Left renal cortex interstitium (tissue), 4 donors: ENCODE measurements at regions not wholly inside any gene's neighbourhood (a gene's known extent, or its start where the extent isn't known, plus 50 kb on each side); places are given as distances from the start of the nearest gene placed in this dataset.
A peak's percentile ranks its signal among the peaks of the same experiment; 100 is the strongest.
"Not testable (repeated sequence)": the region's sequence is repeated elsewhere in the genome, so short reads cannot be mapped to it uniquely, and the experiment has no call there.

ENCODE experiments used
- DNase-seq, 4 donors: peaks; one replicate each; pipeline ENCODE4 v3.0.0-alpha.2; 2013; ENCODE audit warnings: low read depth in 4 of 4, low spot score in 2 of 4, missing footprints in 1 of 4

DNA sequence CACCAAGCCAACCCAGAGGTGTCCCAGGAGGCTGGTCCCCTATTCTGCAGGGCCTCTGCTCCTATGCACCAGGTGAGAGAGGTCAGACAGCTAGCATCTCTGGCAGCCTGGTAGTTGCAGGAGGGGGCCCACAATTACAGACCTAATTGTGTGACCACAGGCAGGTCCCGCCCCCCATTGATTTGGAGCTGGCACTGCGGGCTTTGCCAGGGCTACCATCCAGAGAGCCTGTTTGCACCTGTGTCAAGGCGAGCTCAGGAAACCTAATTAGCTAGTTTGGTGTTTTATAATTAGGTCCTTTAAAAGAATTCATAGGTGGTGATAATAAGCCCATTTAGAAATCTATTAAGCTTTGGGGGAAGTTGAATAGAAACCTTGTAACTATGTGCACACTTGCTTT, 90.2 kb downstream of the MRM1 start:
- DNase-seq = no peak

DNA sequence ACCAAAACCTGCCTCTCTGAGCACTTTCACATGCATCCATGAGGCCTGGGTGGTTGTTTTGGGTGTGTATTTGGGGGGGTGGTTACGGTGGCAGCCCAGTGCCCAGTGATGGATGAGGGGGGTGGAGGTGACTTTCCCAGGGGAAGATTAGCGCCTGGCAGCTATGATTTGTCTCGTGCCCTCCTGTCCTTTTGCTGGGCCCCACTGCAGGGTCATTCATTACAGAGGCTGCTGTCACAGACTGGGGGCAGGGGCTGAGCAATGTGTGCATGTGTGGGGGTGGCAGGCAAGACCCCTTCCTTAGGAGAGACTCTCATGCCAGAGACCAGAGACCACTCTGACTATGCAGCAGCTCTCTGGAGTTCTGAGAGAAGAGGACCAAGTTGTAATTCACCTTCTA, 93.7 kb downstream of the MRM1 start:
- DNase-seq = no peak

DNA sequence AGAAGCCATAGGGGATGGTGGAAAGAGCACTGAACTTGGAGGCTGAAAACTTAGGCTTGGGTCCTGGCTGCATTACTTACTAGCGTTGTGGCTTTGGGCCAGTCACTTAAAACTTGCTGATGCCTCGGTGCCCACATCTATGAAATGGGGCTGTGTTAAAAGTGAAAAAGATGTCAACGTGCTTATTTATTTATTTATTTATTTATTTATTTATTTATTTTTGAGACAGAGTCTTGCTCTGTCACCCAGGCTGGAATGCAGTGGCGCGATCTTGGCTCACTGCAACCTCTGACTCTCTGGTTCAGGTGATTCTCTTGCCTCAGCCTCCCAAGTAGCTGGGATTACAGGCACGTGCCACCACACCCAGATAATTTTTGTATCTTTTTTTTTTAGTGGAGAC, 94.3 kb downstream of the MRM1 start:
- DNase-seq = not testable (repeated sequence)

DNA sequence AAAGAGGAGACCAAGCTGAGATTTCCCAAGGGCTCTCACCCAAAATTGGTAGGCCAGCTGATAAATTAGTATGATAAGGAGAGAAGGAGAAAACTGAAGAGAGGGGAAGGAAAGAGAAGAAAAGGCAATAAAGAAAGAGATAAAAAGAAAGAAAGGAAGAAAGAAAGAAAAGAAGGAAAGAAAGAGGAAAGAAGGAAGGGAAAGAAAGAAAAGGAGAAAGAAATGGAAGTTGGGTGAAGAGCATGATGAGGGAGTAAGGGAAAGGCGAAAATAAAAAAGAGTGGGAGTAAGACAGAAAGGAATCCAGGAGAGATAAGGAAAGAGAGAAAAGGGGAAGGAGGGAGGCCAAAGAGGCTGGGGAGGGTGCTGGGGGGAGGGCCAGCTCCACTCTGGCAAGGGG, 95.4 kb downstream of the MRM1 start:
- no peak for DNase-seq

DNA sequence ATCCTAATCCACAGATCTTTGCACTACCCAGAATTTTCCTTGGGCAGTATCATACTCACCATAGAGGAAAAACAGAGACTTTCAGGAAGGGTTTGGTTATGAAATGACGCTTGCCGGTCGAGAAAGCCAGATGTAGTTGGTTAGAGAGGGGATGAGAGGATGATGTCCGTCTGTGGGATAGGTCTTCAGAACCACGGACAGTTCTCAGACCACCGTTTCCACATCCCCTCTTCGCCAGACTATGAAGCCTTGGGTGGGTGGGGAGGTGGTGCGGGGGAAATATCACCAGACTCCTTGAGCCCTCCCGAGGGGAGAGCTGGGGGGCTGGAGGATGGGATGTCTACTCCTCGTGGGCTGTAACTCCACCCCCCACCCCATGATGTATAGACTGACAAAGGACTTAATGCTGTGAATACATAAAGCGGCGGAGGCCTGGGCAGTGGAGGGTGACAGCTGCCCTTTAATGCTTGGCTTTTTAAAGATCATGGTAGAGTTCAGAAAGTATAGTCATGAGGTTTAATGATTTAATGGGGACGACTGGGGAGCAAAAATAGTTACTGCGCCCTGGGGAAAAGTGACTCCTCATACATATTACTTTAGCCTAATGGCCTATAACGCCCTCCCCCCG, 96.6 kb downstream of the MRM1 start:
- peak in 1 of 4 donors; percentile 19 for DNase-seq

DNA sequence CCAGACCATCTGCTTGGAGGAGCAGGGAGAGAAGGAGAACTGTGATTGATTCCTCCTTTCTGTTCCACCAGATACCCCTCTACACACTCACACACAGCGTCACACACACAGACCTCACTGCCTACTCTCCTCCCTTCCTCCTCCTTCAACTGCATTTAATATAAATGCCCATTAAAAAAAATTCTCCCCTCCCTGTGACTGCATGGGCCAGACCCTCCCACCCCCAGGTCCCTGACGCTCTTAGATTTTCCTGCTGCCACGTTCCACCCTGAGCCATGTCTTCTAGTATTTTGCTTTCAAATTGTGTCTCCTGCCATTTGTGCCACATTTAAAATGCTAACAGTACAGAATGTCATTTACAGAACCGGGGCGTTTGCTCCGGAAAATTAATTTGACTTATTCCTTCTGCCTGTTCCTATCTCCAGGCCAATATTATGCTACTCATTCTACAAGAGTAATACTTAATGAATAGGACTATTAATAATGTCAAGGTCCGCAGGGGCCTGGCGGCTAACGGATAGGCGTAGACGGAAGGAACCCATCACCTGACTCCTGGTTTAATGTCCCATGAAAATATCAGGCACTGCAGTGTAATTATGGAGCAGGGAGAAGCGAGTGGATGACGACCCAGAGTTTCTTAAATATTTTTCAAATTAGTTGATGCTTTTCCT, 100.2 kb downstream of the MRM1 start:
- no peak for DNase-seq

DNA sequence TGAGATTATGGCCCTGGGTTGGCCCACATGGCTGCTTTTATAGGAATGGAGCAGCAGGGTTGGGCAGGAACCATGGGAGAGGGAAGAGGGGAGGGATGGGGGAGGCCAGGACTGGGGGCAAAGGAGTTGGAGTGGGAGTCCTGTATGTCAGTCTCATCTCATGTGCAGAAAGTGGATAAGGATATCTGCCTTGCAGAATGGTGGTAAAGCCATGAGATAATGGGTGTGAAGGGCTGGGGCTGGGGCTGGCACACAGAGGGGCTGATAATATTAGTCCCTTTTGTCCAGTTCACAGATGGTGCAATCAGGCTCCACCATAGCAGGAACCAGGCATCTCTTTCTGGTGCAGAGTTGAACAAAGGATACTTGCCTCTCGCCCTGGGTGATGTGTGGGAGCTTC, 101.3 kb downstream of the MRM1 start:
- no peak for DNase-seq

DNA sequence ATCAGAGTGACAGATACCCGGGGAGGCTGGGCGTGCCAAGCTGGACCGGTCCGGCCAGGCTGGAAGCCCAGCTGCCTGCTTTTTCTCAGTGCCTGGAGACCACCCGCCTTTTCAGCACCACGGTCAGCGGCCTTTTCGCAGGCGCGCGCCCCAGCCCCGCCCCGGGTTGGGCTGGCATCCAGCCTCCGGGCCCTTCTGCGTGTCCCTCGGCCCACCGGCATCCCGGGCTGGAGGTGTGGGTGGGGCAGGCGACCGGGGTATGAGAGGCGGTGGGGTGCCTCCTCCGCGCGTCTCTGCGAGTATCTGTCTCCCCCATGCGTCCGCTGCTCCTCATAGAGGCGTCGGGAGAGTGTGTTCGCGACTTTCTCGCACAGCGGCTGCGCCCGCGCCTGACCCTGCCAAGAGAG, 102.5 kb downstream of the MRM1 start:
- peak in 3 of 4 donors; percentile 48 to 64 (median 51) for DNase-seq

DNA sequence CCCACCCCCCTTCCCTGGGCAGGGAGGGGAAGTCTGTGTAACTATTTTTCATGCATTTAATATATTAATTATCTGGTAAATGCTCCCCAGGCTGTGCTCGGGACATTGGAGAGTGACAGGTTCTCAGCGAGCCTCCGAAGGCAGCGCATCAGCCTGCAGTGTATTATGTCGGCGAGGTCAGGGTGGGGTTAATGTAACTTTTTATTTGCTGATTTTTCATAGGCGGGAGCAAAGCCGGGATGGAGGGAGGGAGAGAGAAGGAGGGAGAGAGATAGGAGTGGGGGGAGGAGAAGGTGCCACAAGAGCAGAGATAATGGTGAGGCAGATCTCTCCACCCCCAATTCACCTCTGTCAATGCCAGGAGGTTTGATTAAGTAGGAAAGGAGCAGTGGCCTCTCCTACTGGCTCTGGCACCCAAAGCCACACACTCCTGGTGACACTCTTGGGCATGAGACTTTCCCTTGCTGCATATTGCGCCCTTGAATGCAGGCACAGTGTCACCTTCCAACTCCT, 104.0 kb downstream of the MRM1 start:
- no peak for DNase-seq

DNA sequence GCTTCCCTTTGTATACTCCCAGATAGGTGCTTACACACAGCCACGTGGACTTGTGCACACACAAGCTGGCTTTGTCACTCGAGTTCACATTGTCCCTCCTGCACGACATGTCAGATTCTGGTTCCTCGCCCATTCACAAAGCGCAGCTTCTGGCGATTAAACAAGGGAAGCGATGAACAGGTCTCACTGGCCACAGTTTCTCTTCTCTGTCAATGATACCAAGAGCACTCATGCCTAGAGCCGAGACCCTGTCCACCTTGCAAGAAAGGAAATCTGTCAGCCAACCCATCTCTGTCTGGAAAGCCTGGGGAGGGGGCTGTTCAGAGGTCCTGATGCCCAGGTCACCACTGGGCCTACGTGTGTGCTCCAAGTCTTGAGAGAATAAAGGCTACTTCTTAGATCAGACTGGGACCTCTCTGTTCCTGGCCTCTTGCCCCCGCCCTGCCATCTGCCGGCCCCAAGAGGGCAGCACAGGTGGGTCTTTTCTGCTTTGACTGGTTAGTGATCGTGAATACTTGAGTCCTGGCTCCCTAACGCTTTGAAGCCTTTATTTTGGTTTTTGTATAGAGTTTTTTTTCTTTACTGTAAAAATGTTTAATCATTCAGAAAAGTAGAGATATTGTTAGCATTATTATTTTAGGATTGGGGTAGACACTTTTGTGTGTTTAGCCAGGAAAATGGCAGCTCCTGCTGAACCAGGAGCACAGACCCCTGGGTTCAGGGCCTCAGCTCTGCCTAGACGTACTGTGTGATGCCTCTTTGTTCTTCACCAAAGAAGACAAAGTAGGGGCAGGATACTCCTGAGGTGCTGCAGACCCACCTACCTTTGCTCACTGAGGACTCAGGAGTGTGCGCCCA, 104.7 kb downstream of the MRM1 start:
- DNase-seq = no peak

DNA sequence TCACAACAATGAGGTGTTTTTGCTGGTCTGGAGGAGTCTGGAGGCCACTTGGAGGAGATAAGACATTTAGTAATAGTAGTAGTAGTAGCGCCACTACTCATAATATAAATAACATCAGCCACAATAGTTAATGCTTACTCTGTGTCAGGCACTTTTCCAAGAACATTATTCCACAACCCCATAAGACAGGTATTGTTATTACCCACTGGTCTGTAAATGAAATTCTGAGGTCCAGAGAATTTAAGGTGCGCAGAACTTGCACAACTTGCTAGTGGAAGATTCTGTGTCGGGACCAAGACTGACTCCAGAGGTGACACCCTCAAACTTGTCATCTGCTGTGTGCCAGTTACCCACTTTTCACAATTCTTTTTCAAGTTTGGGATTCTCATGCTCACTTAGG, 106.5 kb downstream of the MRM1 start:
- DNase-seq = no peak

DNA sequence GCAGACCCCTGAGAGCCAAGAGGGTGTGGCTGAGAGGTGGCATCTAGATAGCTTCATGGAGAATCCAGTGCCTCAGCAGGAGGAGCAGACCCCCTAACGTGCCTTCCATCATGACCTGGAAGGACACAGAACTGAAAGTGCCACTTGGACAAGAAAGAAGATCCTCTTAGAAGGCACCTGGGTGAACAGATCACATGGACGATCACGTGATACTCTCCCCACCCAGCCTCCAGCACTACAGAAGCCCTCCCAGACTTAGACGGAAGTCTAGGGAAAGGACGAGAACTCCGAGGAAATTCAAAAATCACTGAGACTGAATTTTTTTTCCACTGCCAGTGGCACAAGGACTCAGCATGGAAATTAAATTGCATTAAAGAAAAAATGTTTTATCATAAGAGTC, 113.4 kb downstream of the MRM1 start:
- no peak for DNase-seq

DNA sequence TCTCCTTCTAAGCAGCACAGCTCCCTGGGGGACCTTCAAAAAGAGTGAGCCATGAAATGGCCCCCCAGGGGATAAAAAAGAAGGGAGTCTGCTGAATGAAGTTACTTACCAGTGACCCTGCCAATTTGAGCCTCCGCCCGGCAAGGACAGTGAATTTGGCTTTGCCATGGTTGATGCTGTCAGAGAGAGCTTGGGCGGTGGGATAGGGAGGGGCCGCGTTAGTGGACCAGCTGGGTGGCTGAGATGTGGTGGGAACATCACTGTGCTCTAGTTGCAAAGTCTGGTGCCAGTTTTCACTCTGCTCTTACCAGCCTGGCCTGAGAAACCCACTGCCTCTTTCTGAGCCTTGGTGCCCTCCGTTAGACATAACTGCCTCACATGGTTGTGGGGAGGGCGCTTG, 114.6 kb downstream of the MRM1 start:
- no peak for DNase-seq

DNA sequence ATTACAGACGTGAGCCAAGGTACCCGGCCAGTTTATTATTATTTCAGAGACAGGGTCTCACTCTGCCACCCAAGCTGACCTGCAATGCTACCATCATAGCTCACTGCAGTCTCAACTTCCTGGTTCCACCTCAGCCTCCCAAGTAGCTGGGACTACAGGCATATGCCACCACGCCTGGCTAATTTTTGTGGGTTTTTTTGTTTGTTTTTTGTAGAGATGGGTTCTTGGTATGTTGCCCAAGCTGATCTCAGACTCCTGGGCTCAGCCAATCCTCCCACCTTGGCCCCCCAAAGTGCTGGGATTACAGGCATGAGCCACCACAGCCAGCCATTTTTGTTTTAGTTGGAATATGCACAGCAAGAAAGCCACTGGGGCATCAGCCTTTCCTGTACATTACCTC, 115.7 kb downstream of the MRM1 start:
- no peak for DNase-seq

DNA sequence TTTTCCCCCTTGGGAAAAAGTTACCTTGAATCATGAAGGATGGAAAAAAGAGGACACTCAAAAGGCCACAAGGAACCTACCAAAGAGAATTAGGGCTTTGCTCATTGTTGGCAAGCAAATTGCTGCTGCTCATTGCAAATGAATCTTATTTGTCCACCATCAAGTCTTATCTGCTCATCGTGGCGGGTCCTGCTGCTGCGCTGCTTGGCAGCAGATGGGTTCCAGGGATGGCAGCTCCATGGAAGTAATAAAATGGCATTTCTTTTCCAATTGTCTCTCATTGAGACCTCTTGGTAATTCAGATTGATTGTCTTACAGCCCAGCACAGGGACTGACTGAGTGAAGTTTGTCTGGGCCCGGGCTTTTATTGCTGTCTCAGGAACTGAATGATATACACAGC, 118.7 kb downstream of the MRM1 start:
- no peak for DNase-seq

DNA sequence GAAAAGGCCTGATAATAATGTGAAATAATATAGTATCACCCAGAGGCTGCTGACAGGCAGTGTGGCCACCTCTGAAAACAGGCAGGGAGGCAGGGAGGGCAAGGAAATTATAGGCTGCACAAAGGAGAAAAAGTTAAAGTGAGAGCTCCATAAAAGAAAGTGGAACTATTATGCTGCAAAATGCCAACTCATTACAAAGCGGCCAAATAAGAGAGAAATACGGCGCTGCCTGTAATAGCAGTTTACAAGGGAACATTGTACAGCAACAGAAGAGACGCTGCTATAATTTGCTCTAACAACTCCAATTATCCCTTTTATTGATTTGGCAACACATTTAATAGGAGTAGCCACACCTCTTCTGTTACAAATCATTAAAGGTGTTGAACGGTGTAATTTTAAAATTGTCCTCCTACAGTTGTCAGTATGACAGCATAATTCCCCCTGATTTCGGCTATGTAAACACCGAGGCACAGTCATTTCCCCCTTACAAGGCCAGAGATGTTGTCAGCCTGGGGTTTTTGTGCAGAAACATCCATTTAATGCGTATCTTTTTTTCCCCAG, 120.3 kb downstream of the MRM1 start:
- no peak for DNase-seq

DNA sequence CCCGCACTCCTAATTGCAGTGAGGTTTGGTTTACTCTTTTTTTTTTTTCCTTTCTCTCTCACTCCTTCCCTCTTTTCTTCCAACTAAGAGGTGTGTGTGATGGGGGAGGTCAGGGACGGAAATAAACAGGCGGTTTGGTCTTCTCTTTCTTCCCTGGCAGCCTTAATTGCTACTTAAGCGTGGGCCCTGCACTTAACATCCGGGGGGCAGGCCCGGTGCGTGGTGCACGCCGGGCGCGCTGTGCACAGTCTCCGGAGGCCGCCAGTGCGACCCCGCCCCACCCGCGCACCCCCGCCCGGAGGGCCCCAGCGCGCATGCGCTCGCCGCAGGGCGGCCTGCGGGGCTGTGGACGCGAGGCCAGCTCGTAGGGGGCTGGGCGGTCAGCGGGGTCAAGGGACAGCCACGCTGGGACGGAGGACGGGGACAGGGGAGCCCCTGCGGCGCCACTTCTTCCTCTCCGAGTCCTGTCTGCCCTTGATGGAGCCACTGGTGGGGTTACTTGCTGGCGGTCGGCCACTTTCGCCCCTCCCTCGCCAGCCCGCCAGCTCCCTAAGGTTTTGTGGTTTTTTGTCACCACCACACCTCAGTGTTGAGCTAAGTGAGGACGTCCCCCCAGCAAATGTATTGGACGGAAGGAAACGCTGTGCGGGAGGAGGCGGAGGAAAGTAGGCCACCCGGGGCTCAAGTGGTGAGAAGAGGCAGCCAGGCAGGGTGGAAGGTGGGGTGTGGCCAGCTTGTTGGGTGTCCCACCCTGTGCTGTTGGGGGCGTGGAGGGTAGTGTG, 120.9 kb downstream of the MRM1 start:
- DNase-seq = no peak

DNA sequence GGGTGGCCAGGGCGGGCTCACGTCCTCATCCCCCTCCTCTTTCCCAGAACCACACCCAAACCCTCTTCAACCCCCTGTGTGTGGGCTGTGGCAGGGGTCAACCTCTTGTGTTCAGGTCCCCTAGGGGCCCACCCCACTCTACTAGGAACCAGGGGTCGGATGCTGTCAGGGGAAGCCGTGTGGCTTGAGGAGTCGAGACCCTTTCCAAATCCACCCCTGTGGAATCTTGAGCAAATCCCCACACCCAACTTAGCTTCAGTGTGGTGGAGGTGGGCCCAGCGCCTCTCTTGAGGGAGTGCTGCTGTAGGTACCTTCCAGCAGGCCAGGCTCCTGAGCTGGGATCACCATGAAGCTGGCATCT, 121.5 kb downstream of the MRM1 start:
- no peak for DNase-seq

DNA sequence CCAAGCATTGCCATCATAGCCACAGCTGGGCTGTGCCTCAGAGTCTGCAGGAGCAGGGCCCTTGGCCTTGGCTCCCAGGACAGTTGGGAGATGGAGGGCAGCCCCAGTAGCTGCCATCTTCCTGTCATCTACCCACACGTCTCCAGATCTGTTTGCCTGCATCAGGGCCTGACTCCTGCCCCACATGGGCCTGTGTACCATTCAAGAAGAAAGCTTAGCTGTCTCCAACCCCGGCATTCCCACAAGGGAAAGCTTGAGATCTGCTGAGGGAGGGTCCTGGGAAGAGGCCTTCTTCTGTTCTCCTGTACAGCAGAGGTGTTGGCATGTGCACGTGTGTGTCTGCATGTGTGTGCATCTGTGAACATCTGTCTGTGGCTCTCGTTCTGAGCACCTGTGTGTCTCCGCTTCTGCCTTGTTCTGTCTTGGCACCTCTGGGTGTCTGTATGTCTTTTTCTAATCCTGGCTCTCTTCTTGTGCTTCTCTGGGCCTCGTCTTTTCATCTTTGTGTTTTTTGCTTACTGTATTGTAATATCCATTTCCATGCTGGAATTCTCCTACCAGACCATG, 122.2 kb downstream of the MRM1 start:
- DNase-seq = no peak

DNA sequence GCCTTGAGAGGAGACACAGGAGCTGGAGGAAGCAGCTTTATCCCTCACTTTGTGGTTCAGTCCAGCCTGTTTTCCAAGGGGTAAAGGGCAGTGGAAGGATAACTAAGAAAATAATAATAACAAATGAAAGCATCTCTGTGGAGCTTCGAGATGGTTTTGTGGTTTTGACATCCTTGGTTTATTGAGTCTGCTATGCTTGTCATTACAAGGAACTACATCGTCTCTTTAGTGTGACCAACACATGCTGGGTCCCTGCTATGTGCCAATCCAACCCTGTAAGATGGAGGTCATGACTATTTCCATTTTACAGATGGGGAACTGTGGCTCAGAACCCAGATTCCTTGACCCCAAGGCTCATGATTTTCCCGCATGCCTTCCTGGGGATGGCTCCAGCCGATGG, 124.8 kb downstream of the MRM1 start:
- DNase-seq = no peak
